Activated naive CD8-positive, alpha-beta T cell treated with anti-CD3 and anti-CD28 coated beads, Interleukin-2, amount 50 U/mL, for 16 hours (primary cell): ENCODE measurements at regions not wholly inside any gene's neighbourhood (a gene's known extent, or its start where the extent isn't known, plus 50 kb on each side); places are given as distances from the start of the nearest gene placed in this dataset.

Experiments
- DNase-seq: peaks from one replicate; pipeline ENCODE4 v3.0.0-alpha.2; 2020; ENCODE audit warnings: low read depth, low spot score

DNA sequence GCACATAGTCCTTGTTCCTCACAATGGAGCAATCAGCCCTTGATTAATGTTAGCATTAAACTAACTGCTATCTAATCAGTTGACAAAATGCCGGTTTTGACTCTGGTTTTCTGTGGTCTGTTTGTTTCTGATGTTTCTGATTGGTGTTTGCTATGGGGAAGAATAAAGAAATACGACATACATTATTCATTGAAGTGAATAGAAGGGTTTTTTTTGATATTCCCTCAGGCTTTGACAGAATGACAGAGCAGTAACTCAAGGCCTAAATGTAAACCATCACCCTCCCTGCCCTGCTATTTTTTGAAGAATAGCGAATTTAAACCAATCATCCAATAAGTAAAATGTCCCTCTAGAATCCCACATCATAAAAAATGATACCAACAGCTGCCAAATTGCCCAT, 65.5 kb upstream of the HS3ST1 start:
- no peak for DNase-seq

- DNase-seq = no peak
Measured at GRCh38 chr4:11489453-11490083, 60.9 kb upstream of the HS3ST1 start.

GRCh38 chr4:11488657-11489452, 60.2 kb upstream of the HS3ST1 start:
- no peak for DNase-seq

GRCh38 chr4:11487868-11488544, 59.3 kb upstream of the HS3ST1 start:
- no peak for DNase-seq

- no peak for DNase-seq
Measured at GRCh38 chr4:11487139-11487538, 58.4 kb upstream of the HS3ST1 start.

GRCh38 chr4:11485926-11486325, 57.2 kb upstream of the HS3ST1 start:
- no peak for DNase-seq

DNA sequence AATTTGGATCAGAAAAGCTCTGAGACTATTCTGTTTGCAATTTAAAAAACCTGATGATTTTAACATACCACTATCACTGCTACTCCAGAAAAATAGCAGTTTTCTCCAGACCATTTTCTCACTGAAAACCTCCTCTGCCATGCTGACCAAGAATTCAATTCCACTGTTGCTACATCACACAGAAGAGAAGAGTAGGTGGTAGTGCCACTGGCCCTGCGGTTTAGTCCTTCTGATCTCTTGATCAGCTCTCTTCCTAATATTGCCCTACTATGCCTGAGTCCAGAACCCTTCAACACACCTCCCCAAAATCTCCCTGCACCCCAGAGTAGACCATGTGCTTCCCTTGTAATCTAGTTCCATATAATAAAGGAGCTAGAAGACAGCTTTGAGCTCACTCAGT, 55.8 kb upstream of the HS3ST1 start:
- no peak for DNase-seq

DNA sequence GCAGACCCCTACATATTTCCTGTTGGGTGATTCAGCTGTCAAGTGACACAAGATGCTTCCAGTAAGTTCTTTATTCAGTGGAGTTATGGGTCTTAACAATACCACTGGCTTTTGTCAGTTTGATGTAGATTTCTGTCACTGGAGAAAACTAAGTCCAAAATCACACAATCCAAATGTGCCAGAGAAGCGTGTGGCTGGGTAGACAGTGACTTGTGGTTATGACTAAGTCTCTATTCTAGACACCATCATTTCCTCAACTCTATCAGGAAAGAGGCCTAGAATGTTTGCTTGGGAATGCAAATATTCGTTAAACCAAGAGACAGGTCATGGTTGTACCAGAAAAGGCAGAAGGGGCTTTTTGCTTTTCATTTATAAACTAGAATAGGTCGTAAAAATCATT, 54.4 kb upstream of the HS3ST1 start:
- no peak for DNase-seq

- DNase-seq = no peak
Measured at GRCh38 chr4:11480683-11481082, 52.0 kb upstream of the HS3ST1 start.
